Left lung (tissue), 4 donors: ENCODE measurements at regions not wholly inside any gene's neighbourhood (a gene's known extent, or its start where the extent isn't known, plus 50 kb on each side); places are given as distances from the start of the nearest gene placed in this dataset.
"Not testable (repeated sequence)": the region's sequence is repeated elsewhere in the genome, so short reads cannot be mapped to it uniquely, and the experiment has no call there.

Experiments used
- ATAC-seq: fragments of 200-7000 bp; cut with Tn5 transposase; one replicate; pipeline ENCODE4 v1.9.1; 2020; ENCODE audit warnings: moderate library complexity
- DNase-seq, 4 donors: peaks; one replicate each; pipeline ENCODE4 v3.0.0-alpha.2; 2013 to 2020
- H3K27ac ChIP-seq, 2 donors: fragments of 200-600 bp; sonication (generic) in 1 of 2; one replicate each; pipeline versions ENCODE4 v1.5.0 to v1.8.0; 2020 to 2021
- H3K27me3 ChIP-seq, 2 donors: fragments of 200-600 bp; sonication (generic) in 1 of 2; one replicate each; pipeline versions ENCODE4 v1.5.0 to v1.8.0; 2020 to 2021
- H3K36me3 ChIP-seq, 2 donors: fragments of 200-600 bp; sonication (generic) in 1 of 2; one replicate each; pipeline versions ENCODE4 v1.5.0 to v1.8.0; 2020 to 2021
- H3K4me1 ChIP-seq, 2 donors: fragments of 200-600 bp; one replicate each; pipeline ENCODE4 v1.8.0; 2021
- H3K4me3 ChIP-seq, 2 donors: fragments of 200-600 bp; sonication (generic) in 1 of 2; one replicate each; pipeline versions ENCODE4 v1.5.0 to v1.8.0; 2020 to 2021; ENCODE audit warnings: mild to moderate bottlenecking in 1 of 2
- H3K9me3 ChIP-seq, 2 donors: fragments of 200-600 bp; sonication (generic) in 1 of 2; one replicate each; pipeline versions ENCODE4 v1.5.0 to v1.8.0; 2020 to 2021
- CTCF ChIP-seq, 2 donors: fragments of 200-600 bp; sonication (generic) in 1 of 2; IDR thresholded peaks; one replicate each; pipeline versions ENCODE4 v1.5.0 to v1.8.0; 2021; ENCODE audit warnings: antibody characterized with exemption in 2 of 2
- intact Hi-C, 2 donors: fragments of 100-400 bp; cut with DNase I; formaldehyde crosslinking; loops; one replicate each; pipeline versions ENCODE4 v1.11.2 to v1.14.2; 2022
- donor health status: DM: no; HTN: yes; CAD: no.
- donor health status: DM: no; HTN: no; CAD: no.

DNA sequence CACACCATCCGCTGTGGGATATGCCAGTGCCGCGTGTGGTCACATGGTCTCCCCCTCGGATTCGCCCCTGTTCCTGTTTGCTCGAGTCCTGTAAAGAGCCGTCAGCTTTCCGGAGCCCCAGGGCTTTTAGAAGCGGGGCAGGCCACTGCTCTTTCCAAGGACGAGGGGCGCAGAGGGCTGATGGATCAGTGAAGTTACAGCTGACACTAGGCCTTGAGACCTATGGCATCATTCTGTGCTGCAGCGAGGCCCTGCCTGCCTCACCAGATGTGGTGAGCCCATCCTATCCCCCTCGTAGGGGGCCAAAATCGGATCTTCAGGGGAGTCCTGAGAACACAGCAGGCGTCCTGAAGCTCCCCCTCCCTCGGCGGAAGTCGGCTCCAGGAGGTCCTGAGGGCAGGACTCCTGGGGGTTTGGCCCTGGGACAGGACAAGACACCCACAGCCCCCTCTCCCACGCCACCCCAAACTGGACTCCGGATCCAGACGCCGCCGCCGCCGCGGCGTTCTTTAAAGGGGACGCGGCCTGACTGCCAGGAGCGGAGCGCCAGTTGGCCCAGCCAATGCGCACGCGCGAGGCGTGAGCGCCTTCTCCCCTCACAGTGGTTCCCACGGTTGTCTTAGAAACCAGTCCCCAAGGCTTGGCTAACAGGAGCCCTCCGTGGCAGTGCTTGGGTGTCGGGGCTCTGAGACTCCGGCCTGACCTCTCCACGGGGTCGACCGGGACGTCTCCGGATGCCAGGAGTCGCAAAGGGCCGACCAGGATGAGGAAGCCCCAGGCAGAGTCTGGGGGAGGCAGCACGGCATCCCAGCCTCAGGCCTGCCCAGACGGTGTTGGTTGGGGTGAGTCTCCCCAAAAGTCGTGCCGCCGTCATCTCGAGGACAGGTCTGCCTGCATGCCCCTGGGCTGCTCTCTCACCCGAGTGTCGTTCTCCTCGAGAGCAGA is 371.7 kb downstream of the ZNF716 start:
- H3K9me3 ChIP-seq, result peaks cover 0 to 72% of the 10 kb centered on the region in 2 donors
- H3K36me3 ChIP-seq, result no peaks in the 10 kb centered on the region
- no peak for ATAC-seq
- intact Hi-C loops, result no loop called here
- TF ChIP-seq CTCF (IDR thresholded peaks at IDR 0.05), result no peak
- H3K27ac ChIP-seq, result no peak overlapping the region
- no peaks in the 10 kb centered on the region for H3K27me3 ChIP-seq
- no peaks in the 10 kb centered on the region for H3K4me1 ChIP-seq
- DNase-seq, result no peak
- no peak overlapping the region for H3K4me3 ChIP-seq

DNA sequence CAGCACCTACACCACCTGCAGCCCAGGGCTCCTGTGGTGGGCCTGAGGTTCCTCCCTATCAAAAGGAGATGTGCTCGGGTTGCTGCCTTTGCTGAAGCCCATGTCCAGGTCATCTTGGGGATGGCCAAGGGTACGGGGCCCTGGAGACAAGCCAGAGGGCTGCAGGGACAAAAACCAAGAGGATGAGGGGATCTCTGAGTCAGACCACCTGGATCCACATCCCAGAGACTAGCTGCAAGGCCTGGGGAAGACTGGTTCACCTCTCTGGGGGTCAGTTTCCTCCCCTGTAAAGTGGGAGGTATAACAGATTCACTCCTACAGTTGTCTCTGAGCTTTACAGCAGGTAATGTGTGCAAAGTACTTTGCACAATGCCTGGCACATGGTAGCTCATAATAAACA is 376.6 kb downstream of the ZNF716 start:
- peaks cover 0 to 30% of the 10 kb centered on the region in 2 donors for H3K9me3 ChIP-seq
- DNase-seq, intact Hi-C loops, H3K36me3 ChIP-seq, H3K4me1 ChIP-seq, H3K4me3 ChIP-seq, H3K27me3 ChIP-seq, H3K27ac ChIP-seq, ATAC-seq: not testable (repeated sequence)

GRCh38 chr7:57835161-57835560 is 385.2 kb downstream of the ZNF716 start:
- H3K27ac ChIP-seq, intact Hi-C loops, H3K4me3 ChIP-seq, ATAC-seq, H3K36me3 ChIP-seq, H3K9me3 ChIP-seq, DNase-seq, H3K27me3 ChIP-seq, H3K4me1 ChIP-seq: not testable (repeated sequence)

GRCh38 chr7:57839152-57839551 is 389.2 kb downstream of the ZNF716 start:
- intact Hi-C loops, H3K9me3 ChIP-seq, H3K36me3 ChIP-seq, DNase-seq, H3K27ac ChIP-seq, H3K4me3 ChIP-seq, ATAC-seq, H3K27me3 ChIP-seq, H3K4me1 ChIP-seq: not testable (repeated sequence)

DNA sequence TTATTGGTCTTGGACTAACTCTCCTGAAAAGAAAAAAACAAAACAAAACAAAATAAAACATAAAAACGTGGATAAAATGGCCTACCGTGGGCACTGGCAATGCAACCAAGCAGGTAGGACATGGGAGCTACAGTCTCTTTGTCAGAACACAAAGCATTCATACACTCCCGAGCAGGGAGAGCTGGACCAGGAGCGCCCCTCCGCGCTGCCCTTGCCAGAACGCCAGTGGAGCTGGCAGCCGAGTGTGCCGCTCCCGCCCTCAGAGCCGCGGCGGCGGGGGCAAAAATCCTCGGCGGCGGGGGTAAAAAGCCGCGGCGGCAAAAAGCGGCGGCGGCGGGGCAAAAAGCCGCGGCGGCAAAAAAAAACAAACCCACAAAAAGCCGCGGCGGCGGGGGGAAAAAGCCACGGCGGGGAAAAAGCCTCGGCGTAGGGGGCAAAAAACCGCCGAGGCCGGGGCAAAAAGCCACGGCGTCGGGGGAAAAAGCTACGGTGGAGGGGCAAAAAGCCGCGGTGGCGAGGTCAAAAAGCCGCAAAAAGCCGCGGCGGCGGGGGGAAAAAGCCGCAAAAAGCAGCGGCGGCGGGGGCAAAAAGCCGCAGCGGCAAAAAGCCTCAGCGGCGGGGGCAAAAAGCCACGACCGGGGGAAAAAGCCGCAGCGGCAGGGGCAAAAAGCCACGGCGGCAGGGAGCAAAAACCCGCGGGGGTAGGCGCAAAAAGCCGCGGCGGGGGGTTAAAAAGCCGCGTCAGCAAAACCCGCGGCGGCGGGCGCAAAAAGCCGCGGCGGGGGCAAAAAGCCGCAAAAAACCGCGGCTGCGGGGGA is 418.1 kb downstream of the ZNF716 start:
- no peak for ATAC-seq
- no peaks in the 10 kb centered on the region for H3K9me3 ChIP-seq
- peak in 3 of 4 donors; percentile 7 to 76 (median 26) for DNase-seq
- no peaks in the 10 kb centered on the region for H3K4me1 ChIP-seq
- H3K36me3 ChIP-seq, result no peaks in the 10 kb centered on the region
- TF ChIP-seq CTCF (IDR thresholded peaks at IDR 0.05), result no peak
- intact Hi-C loops, result no loop called here
- H3K27ac ChIP-seq, result no peak overlapping the region
- peaks cover 22 to 54% of the 10 kb centered on the region in 2 donors for H3K27me3 ChIP-seq
- H3K4me3 ChIP-seq, result peak overlapping the region; percentile 5 to 20

DNA sequence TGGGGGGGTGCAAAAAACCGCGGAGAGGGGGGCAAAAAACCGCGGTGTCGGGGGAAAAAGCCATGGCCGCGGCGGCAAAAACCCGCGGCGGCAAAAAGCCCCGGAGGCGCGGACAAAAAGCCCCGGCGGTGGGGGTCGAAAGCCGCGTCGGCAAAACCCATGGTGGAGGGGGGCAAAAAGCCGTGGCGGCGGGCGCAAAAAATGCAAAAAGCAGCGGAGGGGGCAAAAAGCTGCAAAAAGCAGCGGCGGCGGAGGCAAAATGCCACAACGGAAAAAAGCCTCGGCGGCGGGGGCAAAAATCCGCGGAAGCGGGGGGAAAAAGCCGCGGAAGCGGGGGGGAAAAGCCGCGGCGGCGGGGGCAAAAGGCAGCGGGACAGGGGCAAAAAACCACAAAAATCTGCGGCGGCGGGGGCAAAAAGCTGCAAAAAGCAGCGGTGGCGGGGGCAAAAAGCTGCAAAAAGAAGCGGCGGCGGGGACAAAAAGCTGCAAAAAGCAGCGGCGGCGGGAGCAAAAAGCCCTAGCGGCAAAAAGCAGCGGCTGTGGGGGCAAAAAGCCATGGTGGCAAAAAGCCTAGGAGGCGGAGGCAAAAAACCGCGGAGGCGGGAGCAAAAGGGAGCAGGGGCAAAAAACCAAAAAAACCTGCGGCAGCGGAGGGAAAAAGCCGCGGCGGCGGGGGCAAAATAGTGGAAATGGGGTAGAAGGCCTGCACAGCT is 418.9 kb downstream of the ZNF716 start:
- intact Hi-C loops, result no loop called here
- ATAC-seq (no peak), DNase-seq (peak in 1 of 4 donors; percentile 62)
- no peak for TF ChIP-seq CTCF (IDR thresholded peaks at IDR 0.05)
- H3K36me3 ChIP-seq, result no peaks in the 10 kb centered on the region
- H3K27ac ChIP-seq, result no peak overlapping the region
- H3K4me3 ChIP-seq, result peak overlapping the region in 1 of 2 donors; percentile 20
- peaks cover 22 to 54% of the 10 kb centered on the region in 2 donors for H3K27me3 ChIP-seq
- no peaks in the 10 kb centered on the region for H3K4me1 ChIP-seq
- H3K9me3 ChIP-seq, result peaks cover 0 to 1% of the 10 kb centered on the region in 2 donors
